ENCODE measurements at regions not wholly inside any gene's neighbourhood (a gene's known extent, or its start where the extent isn't known, plus 50 kb on each side); places are given as distances from the start of the nearest gene placed in this dataset.

- DNase-seq, result no peak
Observed at GRCh38 chr4:54547299-54548097, 110.3 kb upstream of the KIT start.

GRCh38 chr4:54548098-54548620 lies 109.6 kb upstream of the KIT start:
- DNase-seq, result no peak

GRCh38 chr4:54548831-54549460 lies 108.8 kb upstream of the KIT start:
- DNase-seq, result no peak

- no peak for DNase-seq
Observed at GRCh38 chr4:54550395-54551171, 107.2 kb upstream of the KIT start.

- no peak for DNase-seq
Observed at GRCh38 chr4:54553001-54553400, 104.8 kb upstream of the KIT start.

GRCh38 chr4:54554339-54554990 lies 103.3 kb upstream of the KIT start:
- no peak for DNase-seq

- DNase-seq, result no peak
Observed at GRCh38 chr4:54556051-54556450, 101.7 kb upstream of the KIT start.

- no peak for DNase-seq
Observed at GRCh38 chr4:54556587-54556986, 101.2 kb upstream of the KIT start.

- no peak for DNase-seq
Observed at GRCh38 chr4:54558889-54559677, 98.7 kb upstream of the KIT start.

- no peak for DNase-seq
Observed at GRCh38 chr4:54560513-54560912, 97.2 kb upstream of the KIT start.

GRCh38 chr4:54561940-54562339 lies 95.8 kb upstream of the KIT start:
- DNase-seq, result no peak

GRCh38 chr4:54566608-54567007 lies 91.1 kb upstream of the KIT start:
- no peak for DNase-seq

GRCh38 chr4:54567327-54567726 lies 90.4 kb upstream of the KIT start:
- DNase-seq, result no peak

GRCh38 chr4:54568184-54568583 lies 89.6 kb upstream of the KIT start:
- DNase-seq, result no peak

GRCh38 chr4:54570822-54571221 lies 86.9 kb upstream of the KIT start:
- no peak for DNase-seq

- no peak for DNase-seq
Observed at GRCh38 chr4:54571293-54572151, 86.2 kb upstream of the KIT start.

GRCh38 chr4:54572152-54572542 lies 85.6 kb upstream of the KIT start:
- no peak for DNase-seq

GRCh38 chr4:54574500-54574899 lies 83.3 kb upstream of the KIT start:
- no peak for DNase-seq

GRCh38 chr4:54575919-54576318 lies 81.8 kb upstream of the KIT start:
- DNase-seq, result no peak

GRCh38 chr4:54581807-54582206 lies 76.0 kb upstream of the KIT start:
- DNase-seq, result no peak

GRCh38 chr4:54585321-54586000 lies 72.3 kb upstream of the KIT start:
- DNase-seq, result no peak

All from stimulated activated CD4-positive, alpha-beta T cell treated with anti-CD3 and anti-CD28 coated beads, Interleukin-2, amount 100 ng/mL, for 24 hours (primary cell).